ENCODE measurements at regions not wholly inside any gene's neighbourhood (a gene's known extent, or its start where the extent isn't known, plus 50 kb on each side); places are given as distances from the start of the nearest gene placed in this dataset.
A peak's percentile ranks its signal among the peaks of the same experiment; 100 is the strongest.

GRCh38 chr4:10983885-10984640 is 299.5 kb upstream of the CLNK start:
- no peak for DNase-seq (ENCODE audit: low spot score)

- DNase-seq (ENCODE audit: low spot score): peak; percentile 13
Measured at GRCh38 chr4:10983268-10983667, 298.7 kb upstream of the CLNK start.

- DNase-seq (ENCODE audit: low spot score): no peak
Measured at GRCh38 chr4:10982305-10982704, 297.7 kb upstream of the CLNK start.

GRCh38 chr4:10981576-10981975 is 297.0 kb upstream of the CLNK start:
- no peak for DNase-seq (ENCODE audit: low spot score)

- DNase-seq (ENCODE audit: low spot score): no peak
Measured at GRCh38 chr4:10981096-10981495, 296.5 kb upstream of the CLNK start.

- DNase-seq (ENCODE audit: low spot score): no peak
Measured at GRCh38 chr4:10979032-10979431, 294.5 kb upstream of the CLNK start.

GRCh38 chr4:10977534-10977933 is 293.0 kb upstream of the CLNK start:
- no peak for DNase-seq (ENCODE audit: low spot score)

- no peak for DNase-seq (ENCODE audit: low spot score)
Measured at GRCh38 chr4:10974371-10974770, 289.8 kb upstream of the CLNK start.

GRCh38 chr4:10973686-10974085 is 289.1 kb upstream of the CLNK start:
- no peak for DNase-seq (ENCODE audit: low spot score)

GRCh38 chr4:10971800-10972401 is 287.3 kb upstream of the CLNK start:
- no peak for DNase-seq (ENCODE audit: low spot score)

- DNase-seq (ENCODE audit: low spot score): no peak
Measured at GRCh38 chr4:10965196-10965595, 280.6 kb upstream of the CLNK start.

- DNase-seq (ENCODE audit: low spot score): no peak
Measured at GRCh38 chr4:10963958-10964703, 279.6 kb upstream of the CLNK start.

GRCh38 chr4:10963241-10963640 is 278.7 kb upstream of the CLNK start:
- no peak for DNase-seq (ENCODE audit: low spot score)

- DNase-seq (ENCODE audit: low spot score): no peak
Measured at GRCh38 chr4:10962246-10962645, 277.7 kb upstream of the CLNK start.

GRCh38 chr4:10960389-10960788 is 275.8 kb upstream of the CLNK start:
- DNase-seq (ENCODE audit: low spot score): no peak

GRCh38 chr4:10959586-10959985 is 275.0 kb upstream of the CLNK start:
- DNase-seq (ENCODE audit: low spot score): no peak

- DNase-seq (ENCODE audit: low spot score): no peak
Measured at GRCh38 chr4:10958226-10958856, 273.8 kb upstream of the CLNK start.

- DNase-seq (ENCODE audit: low spot score): no peak
Measured at GRCh38 chr4:10951306-10951705, 266.7 kb upstream of the CLNK start.

GRCh38 chr4:10949039-10949733 is 264.6 kb upstream of the CLNK start:
- DNase-seq (ENCODE audit: low spot score): no peak

GRCh38 chr4:10947898-10948297 is 263.3 kb upstream of the CLNK start:
- DNase-seq (ENCODE audit: low spot score): no peak

GRCh38 chr4:10944321-10944720 is 259.8 kb upstream of the CLNK start:
- no peak for DNase-seq (ENCODE audit: low spot score)

- DNase-seq (ENCODE audit: low spot score): no peak
Measured at GRCh38 chr4:10942156-10942555, 257.6 kb upstream of the CLNK start.
